Posterior vena cava (tissue), 2 donors: ENCODE measurements at regions not wholly inside any gene's neighbourhood (a gene's known extent, or its start where the extent isn't known, plus 50 kb on each side); places are given as distances from the start of the nearest gene placed in this dataset.

ENCODE experiments used
- DNase-seq: peaks from one replicate; pipeline ENCODE4 v3.0.0-alpha.2; 2020; ENCODE audit warnings: low spot score
- intact Hi-C, 2 donors: fragments of 100-400 bp; cut with DNase I; formaldehyde crosslinking; loops; one replicate each; pipeline versions ENCODE4 v1.14.1 to v1.14.2; 2022 to 2023
- donor health status: DM: yes; HTN: yes; CAD: no.
- donor health status: DM: yes; HTN: yes; CAD: no.

DNA sequence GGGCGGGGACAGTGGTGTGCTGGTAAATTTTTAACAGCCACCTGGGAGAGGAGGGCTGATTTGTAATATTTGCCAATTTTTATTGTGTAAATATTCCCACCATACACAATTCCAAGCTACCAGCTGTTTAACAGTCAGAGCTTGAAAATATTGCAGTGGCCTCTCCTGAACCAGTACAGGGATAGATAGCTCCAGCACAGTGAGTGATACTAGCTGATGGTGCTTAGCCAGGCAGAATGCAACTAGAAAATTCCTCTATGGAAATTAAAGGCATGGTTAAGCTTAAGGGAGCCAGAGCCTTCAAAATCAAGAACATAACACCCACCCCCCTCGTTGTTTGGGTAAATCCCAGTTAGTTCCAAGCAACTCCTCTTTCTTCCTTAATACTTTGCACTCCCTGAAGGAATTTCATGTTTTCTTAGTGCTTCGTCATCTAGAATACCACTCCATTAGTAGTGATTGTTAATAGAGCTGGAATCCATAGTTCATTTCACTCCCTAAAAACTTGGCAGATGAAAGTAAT is 96.6 kb downstream of the CYB561 start:
- DNase-seq, result no peak
- intact Hi-C loops, result no loop called here

DNA sequence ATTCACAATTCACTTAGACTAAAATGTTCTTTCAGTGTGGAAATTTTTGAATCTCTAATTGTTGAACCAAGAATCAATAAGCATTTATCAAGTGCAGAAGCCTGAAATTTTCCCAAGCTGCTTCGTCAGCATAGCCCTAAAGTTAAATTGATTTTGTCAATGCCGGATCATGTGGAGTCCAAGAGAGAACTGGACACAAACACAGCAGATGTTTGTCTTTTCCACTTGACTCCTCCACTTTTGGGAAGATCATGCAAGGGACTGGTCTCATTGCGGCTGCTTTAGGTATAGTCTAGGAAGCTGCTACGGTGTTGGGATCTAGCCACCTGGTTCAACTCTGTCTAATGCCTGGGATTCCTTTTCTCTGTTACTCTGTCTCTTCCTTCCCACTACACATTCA is 95.7 kb downstream of the CYB561 start:
- intact Hi-C loops, result no loop called here
- DNase-seq, result no peak

DNA sequence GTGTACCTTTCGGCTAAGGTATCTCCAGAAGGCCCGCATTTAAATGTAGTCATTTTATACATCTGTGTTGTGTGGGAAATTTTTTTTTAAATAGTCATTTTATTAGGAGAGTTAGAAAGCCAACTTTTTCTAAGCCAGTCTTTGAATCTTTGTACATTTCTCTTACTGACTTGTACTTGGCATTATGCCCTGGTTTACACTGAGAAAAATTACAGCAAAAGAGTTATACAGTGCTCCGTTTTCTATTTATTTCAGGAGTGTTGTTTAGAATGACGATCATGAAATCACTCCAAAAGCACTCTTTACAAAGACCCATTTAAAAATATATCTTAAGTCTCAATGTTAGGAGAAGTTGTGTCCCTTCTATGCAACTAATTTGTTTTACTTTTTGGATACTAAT is 91.8 kb downstream of the CYB561 start:
- intact Hi-C loops, result no loop called here
- no peak for DNase-seq

- no peak for DNase-seq
- intact Hi-C loops, result no loop called here
Observed at GRCh38 chr17:63356337-63356757, 89.8 kb downstream of the CYB561 start.

GRCh38 chr17:63358111-63358839 is 87.8 kb downstream of the CYB561 start:
- DNase-seq, result no peak
- intact Hi-C loops, result no loop called here

DNA sequence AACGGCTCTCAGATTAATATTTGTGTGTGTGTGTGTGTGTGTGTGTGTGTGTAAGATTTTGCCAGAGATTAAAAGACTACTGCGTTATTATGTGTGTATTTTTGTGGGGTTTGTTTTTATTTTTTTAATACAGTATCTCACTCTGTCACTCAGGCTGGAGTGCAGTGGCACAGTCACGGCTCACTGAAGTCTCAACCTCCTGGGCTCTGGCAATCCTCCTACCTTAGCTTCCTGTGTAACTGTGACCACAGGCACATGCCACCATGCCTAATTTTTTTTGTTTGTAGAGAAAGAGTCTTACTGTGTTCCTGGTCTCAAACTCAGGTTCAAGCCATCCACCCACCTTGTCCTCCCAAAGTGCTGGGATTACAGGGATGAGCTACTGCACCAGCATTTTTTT is 87.2 kb downstream of the CYB561 start:
- intact Hi-C loops, result no loop called here
- no peak for DNase-seq

DNA sequence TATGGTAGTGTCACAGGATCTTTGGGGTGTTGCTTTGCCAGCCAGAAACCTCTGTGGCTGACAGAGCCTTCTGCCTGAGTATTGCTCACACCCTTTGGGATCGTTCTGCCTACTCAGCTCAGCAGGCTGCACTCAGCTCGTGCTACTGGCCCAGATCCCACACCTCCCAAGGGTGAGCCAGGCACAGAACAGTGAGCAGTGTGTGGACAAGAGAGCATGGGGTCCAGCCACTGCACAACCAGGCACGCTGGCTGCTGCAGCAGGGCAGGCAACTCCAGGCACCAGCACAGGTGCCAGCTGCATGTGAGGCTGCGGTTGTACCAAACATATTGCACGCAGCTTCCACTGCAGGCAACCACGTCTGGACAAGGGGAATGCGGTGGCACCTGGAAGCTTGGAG is 84.9 kb downstream of the CYB561 start:
- intact Hi-C loops, result no loop called here
- no peak for DNase-seq

DNA sequence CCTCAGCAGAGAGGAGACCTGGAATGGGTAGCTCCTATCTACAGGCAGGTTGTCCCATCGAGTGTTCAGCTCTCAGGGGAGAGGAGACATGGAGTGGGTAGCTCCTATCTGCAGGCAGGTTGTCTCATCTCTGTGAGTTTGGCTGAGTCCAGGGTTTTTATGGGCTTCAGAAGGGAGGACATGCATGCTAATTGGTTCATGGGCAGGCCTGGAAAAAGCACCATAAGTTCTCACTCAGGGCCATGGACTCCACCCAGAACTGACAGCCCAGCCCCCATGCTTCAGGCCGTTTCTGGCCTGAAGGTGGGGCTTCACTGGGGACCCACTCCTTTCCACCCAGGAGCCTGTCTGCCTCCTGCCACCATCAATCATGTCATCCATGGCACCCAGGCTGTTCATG is 84.0 kb downstream of the CYB561 start:
- intact Hi-C loops, result no loop called here
- DNase-seq, result no peak

- DNase-seq, result no peak
- intact Hi-C loops, result no loop called here
Observed at GRCh38 chr17:63364387-63364786, 81.7 kb downstream of the CYB561 start.

GRCh38 chr17:63364944-63365343 is 81.2 kb downstream of the CYB561 start:
- intact Hi-C loops, result no loop called here
- no peak for DNase-seq

- no peak for DNase-seq
- intact Hi-C loops, result no loop called here
Observed at GRCh38 chr17:63365366-63366240, 80.5 kb downstream of the CYB561 start.

- no peak for DNase-seq
- intact Hi-C loops, result no loop called here
Observed at GRCh38 chr17:63366241-63366566, 79.9 kb downstream of the CYB561 start.

- intact Hi-C loops, result no loop called here
- no peak for DNase-seq
Observed at GRCh38 chr17:63369233-63369632, 76.9 kb downstream of the CYB561 start.

DNA sequence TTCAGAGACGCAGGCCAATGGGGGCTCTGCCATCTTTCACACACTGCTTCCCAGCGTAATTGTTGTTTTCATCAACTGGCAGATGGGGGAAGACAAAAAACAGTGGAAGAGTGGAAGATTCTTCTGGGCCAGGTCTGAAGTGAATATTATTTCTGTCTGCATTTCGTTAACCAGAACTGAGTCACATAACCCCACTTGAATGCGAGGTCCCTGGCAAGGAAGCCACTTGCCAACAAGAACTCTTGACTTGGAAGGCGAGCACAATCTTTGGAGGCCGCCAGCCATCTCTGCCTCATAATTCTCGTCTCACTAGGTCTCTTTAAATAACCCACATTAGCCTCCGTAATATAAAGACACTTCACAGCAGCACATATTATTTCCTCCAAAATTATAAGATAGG is 75.4 kb downstream of the CYB561 start:
- intact Hi-C loops, result no loop called here
- no peak for DNase-seq

DNA sequence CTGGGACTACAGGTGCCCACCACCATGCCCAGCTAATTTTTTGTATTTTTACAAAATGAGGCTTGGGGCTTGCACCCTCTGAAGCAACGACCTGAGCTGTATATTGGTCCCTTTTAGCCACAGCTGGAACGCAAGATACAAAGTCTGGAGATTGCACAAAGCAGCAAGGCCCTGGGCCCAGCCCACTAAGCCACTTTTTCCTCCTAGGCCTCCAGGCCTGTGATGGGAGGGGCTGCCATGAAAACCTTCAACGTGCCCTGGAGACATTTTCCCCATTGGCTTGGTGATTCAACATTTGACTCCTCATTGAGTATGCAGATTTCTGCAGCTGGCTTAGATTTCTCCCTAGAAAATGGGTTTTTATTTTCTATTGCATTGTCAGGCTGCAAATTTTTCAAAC is 69.2 kb downstream of the CYB561 start:
- intact Hi-C loops, result no loop called here
- no peak for DNase-seq

- DNase-seq, result no peak
- intact Hi-C loops, result no loop called here
Observed at GRCh38 chr17:63378411-63379375, 67.4 kb downstream of the CYB561 start.

GRCh38 chr17:63379636-63380035 is 66.5 kb downstream of the CYB561 start:
- no peak for DNase-seq
- intact Hi-C loops, result no loop called here

DNA sequence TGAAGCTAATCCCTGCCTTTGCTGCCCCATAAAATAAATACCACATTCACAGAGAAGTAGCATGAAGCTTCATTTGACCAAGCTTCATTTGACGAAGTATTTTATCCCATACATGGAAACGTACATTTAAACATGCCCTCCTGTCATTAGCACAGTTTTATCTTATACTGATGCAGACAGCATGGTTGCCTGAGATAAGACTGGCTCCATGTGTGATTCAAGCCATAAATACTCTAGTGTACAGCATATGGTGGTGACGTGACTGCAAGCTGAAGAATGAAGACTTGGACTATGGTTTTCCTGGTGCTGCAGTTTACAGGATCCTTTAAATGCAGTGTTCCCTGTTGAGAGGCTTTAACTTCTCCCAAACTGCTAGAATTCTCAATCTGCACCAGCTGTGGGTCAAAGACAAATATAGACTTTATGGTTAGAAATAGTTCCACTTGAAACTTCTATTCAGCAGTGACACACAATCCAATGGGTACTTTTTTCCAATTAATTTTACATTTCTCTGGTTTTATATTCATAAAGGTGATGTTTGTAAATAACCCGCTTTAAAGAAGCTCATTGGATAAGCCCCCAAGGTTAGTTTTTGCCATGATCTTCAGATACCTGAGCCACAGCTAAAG is 64.9 kb downstream of the CYB561 start:
- DNase-seq, result no peak
- intact Hi-C loops, result no loop called here

- intact Hi-C loops, result no loop called here
Observed at GRCh38 chr17:63382136-63382535, 64.0 kb downstream of the CYB561 start.

More at GRCh38 chr17:63382136-63382535, 64.0 kb downstream of the CYB561 start:
- no peak for DNase-seq
